Trophoblast cell (in vitro differentiated cells and primary cell): ENCODE measurements at regions not wholly inside any gene's neighbourhood (a gene's known extent, or its start where the extent isn't known, plus 50 kb on each side); places are given as distances from the start of the nearest gene placed in this dataset.

Source experiments
- DNase-seq, 2 donors: peaks; one replicate each; pipeline ENCODE4 v3.0.0-alpha.2; 2016
- H2AFZ ChIP-seq: 2 replicates; pipeline ENCODE4 v1.6.1; 2013; ENCODE audit warnings: low read length, moderate library complexity, mild to moderate bottlenecking; ENCODE audit not compliant: insufficient read depth, poor library complexity
- H2AK5ac ChIP-seq: 2 replicates; pipeline ENCODE4 v1.6.1; 2013; ENCODE audit warnings: mild to moderate bottlenecking, low read length
- H2BK120ac ChIP-seq: 2 replicates; pipeline ENCODE4 v1.6.1; 2013; ENCODE audit warnings: low read length, mild to moderate bottlenecking, moderate library complexity; ENCODE audit not compliant: insufficient read depth, poor library complexity
- H2BK12ac ChIP-seq: 2 replicates; pipeline ENCODE4 v1.6.1; 2013; ENCODE audit warnings: mild to moderate bottlenecking, low read length, moderate library complexity
- H2BK5ac ChIP-seq: 2 replicates; pipeline ENCODE4 v1.6.1; 2013; ENCODE audit warnings: low read length, low read depth, moderate library complexity, mild to moderate bottlenecking; ENCODE audit not compliant: poor library complexity
- H3K14ac ChIP-seq: 2 replicates; pipeline ENCODE4 v1.6.1; 2013; ENCODE audit warnings: mild to moderate bottlenecking, low read length
- H3K18ac ChIP-seq: 2 replicates; pipeline ENCODE4 v1.6.1; 2013; ENCODE audit warnings: mild to moderate bottlenecking, low read length
- H3K23ac ChIP-seq: 2 replicates; pipeline ENCODE4 v1.6.1; 2013; ENCODE audit warnings: low read length
- H3K27ac ChIP-seq: 2 replicates; pipeline ENCODE4 v1.5.1; 2013; ENCODE audit warnings: low read depth, mild to moderate bottlenecking, inconsistent platforms, low read length, moderate library complexity
- H3K27me3 ChIP-seq: 2 replicates; pipeline ENCODE4 v1.6.1; 2013; ENCODE audit warnings: inconsistent platforms, mild to moderate bottlenecking, low read length, moderate library complexity; ENCODE audit not compliant: insufficient read depth
- H3K36me3 ChIP-seq, 2 experiments: 1 replicate in 1 of 2; 2 replicates in 1 of 2; pipeline ENCODE4 v1.6.1; 2013; ENCODE audit warnings: low read length in 2 of 2, mild to moderate bottlenecking in 2 of 2, moderate library complexity in 1 of 2; ENCODE audit not compliant: insufficient read depth in 2 of 2, control insufficient read depth in 1 of 2
- H3K4ac ChIP-seq: 2 replicates; pipeline ENCODE4 v1.6.1; 2013; ENCODE audit warnings: low read depth, mild to moderate bottlenecking, low read length, moderate library complexity
- H3K4me1 ChIP-seq, 2 experiments: 1 replicate in 1 of 2; 2 replicates in 1 of 2; pipeline ENCODE4 v1.6.1; 2013; ENCODE audit warnings: low read length in 2 of 2, mild to moderate bottlenecking in 2 of 2, moderate library complexity in 1 of 2; ENCODE audit not compliant: insufficient read depth in 2 of 2, control insufficient read depth in 1 of 2
- H3K4me2 ChIP-seq: 2 replicates; pipeline ENCODE4 v1.6.1; 2013; ENCODE audit warnings: inconsistent platforms, mild to moderate bottlenecking, low read length, moderate library complexity
- H3K4me3 ChIP-seq: 2 replicates; pipeline ENCODE4 v1.5.1; 2013; ENCODE audit warnings: mild to moderate bottlenecking, low read depth, low read length, inconsistent platforms
- H3K79me1 ChIP-seq: one replicate; pipeline ENCODE4 v1.6.1; 2013; ENCODE audit warnings: low read length
- H3K79me2 ChIP-seq: 2 replicates; pipeline ENCODE4 v1.6.1; 2013; ENCODE audit warnings: low read length, mild to moderate bottlenecking; ENCODE audit not compliant: control insufficient read depth, insufficient read depth, poor library complexity
- H3K9ac ChIP-seq: 2 replicates; pipeline ENCODE4 v1.6.1; 2013; ENCODE audit warnings: mild to moderate bottlenecking, low read length
- H3K9me3 ChIP-seq: 2 replicates; pipeline ENCODE4 v1.6.1; 2013; ENCODE audit warnings: low read depth, mild to moderate bottlenecking, control low read depth, inconsistent platforms, low read length; ENCODE audit not compliant: insufficient read depth
- H4K12ac ChIP-seq: 2 replicates; pipeline ENCODE4 v1.6.1; 2013; ENCODE audit warnings: low read depth, mild to moderate bottlenecking, low read length, moderate library complexity
- H4K8ac ChIP-seq: 2 replicates; pipeline ENCODE4 v1.6.1; 2013; ENCODE audit warnings: low read depth, mild to moderate bottlenecking, low read length, moderate library complexity
- H4K91ac ChIP-seq: one replicate; pipeline ENCODE4 v1.6.1; 2013; ENCODE audit warnings: low read depth, mild to moderate bottlenecking, low read length, moderate library complexity
- WGBS: extraction: QIAGEN DNeasy Blood & Tissue Kit; methylation state at CpG from one replicate; pipeline ENCODE4 v1.1.7; 2013; ENCODE audit warnings: missing lambda C conversion rate; ENCODE audit not compliant: insufficient read length, insufficient coverage; ENCODE audit errors: extremely low coverage; 5-methylcytosine and 5-hydroxymethylcytosine counted together

DNA sequence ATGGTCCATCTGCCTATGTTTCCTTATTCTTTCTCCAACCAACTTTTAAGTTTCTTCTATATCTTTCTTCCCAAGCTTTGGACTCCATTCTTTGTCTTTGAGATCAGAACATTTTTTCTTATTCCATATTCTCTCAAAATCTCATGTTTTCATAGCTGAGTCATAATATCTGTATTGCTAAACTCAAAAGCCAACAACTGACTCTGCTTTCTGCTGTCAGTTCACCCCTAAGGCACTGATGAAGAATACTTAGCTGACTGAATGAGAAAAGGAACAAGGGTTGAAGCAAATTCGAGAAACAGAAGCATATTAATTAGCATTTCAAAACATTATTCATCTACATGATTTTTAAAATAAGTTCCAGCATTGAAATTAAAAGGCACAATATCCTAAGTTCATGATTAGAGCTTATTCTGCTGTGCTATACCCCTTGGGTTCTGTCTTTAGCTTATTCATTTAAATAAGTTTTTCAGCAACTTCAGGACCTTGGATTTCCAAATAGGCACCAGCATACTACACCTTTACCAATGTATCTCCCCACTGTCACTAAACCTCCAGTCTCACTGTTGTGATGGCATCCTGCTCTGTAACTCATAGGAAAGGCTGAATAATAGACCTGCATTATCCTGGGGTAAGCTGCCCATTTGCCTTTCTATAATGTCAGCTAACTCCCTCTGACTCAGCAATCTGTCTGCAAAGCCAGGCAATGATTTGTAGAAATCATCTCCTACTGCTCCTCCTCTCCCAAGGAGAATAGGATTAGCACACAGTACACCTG is 49.9 kb upstream of the C5orf46 start:
- H4K91ac ChIP-seq, result no peak overlapping the region

More for the DNA sequence above, 49.9 kb upstream of the C5orf46 start:
- Histone ChIP-seq H3K4me1 (peaks cover 0 to 2% of the 10 kb centered on the region in 2 experiments), H3K27ac (no peak overlapping the region), H2BK120ac (no peak overlapping the region), H3K9ac (no peak overlapping the region), H3K4me2 (no peak overlapping the region), H3K79me1 (no peaks in the 10 kb centered on the region), H2BK5ac (no peak overlapping the region), H3K14ac (no peak overlapping the region), H3K36me3 (no peaks in the 10 kb centered on the region), H3K9me3 (no peaks in the 10 kb centered on the region), H3K4me3 (no peak overlapping the region), H2AFZ (no peak overlapping the region), H2AK5ac (no peak overlapping the region), H4K12ac (no peak overlapping the region), H3K23ac (no peak overlapping the region), H3K79me2 (no peaks in the 10 kb centered on the region), H2BK12ac (no peak overlapping the region), H3K4ac (no peak overlapping the region), H4K8ac (no peak overlapping the region), H3K18ac (no peak overlapping the region), H3K27me3 (no peaks in the 10 kb centered on the region)
- DNase-seq, result peak in 1 of 2 donors; percentile 75
- no CpG with 5 or more reads among the region's 1 CpG for WGBS
